ENCODE measurements at regions not wholly inside any gene's neighbourhood (a gene's known extent, or its start where the extent isn't known, plus 50 kb on each side); places are given as distances from the start of the nearest gene placed in this dataset.
"Not testable (repeated sequence)": the region's sequence is repeated elsewhere in the genome, so short reads cannot be mapped to it uniquely, and the experiment has no call there.

DNA sequence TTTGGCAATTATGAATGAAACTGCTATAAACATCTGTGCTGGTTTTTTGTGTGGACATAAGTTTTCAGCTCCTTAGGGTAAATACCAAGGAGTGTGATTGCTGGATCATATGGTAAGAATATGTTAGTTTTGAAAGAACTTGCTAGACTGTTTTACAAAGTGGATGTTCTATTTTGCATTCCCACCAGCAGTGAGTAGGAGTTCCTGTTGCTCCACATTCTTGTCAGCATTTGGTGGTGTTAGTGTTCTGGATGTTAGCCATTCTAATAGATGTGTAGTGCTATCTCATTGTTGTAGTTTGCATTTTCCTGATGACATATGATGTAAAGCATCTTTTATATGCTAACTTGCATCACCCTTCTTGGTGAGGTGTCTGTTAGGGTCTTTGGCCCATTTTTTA lies 304.6 kb downstream of the NUP35 start:
- H3K27ac Mint-ChIP-seq = no peak overlapping the region

GRCh38 chr2:183438541-183438940 lies 314.3 kb downstream of the NUP35 start:
- no peaks in the 10 kb centered on the region for H3K36me3 Mint-ChIP-seq
- H3K27ac Mint-ChIP-seq = no peak overlapping the region
- DNase-seq = no peak
- no peaks in the 10 kb centered on the region for H3K4me1 Mint-ChIP-seq
- H3K4me3 Mint-ChIP-seq = no peak overlapping the region
- peaks cover 0 to 2% (median 2%) of the 10 kb centered on the region in 3 donors for H3K27me3 Mint-ChIP-seq (ENCODE audit: low read depth in 3 of 3)
- H3K9me3 Mint-ChIP-seq = peaks cover 0 to 67% (median 23%) of the 10 kb centered on the region in 6 donors

More for the DNA sequence above, 304.6 kb downstream of the NUP35 start:
- H3K27me3 Mint-ChIP-seq (ENCODE audit: low read depth in 3 of 3) = no peaks in the 10 kb centered on the region
- H3K36me3 Mint-ChIP-seq = no peaks in the 10 kb centered on the region
- peaks cover 15 to 38% (median 19%) of the 10 kb centered on the region in 6 donors for H3K9me3 Mint-ChIP-seq
- no peak for DNase-seq
- H3K4me3 Mint-ChIP-seq = no peak overlapping the region
- no peaks in the 10 kb centered on the region for H3K4me1 Mint-ChIP-seq

DNA sequence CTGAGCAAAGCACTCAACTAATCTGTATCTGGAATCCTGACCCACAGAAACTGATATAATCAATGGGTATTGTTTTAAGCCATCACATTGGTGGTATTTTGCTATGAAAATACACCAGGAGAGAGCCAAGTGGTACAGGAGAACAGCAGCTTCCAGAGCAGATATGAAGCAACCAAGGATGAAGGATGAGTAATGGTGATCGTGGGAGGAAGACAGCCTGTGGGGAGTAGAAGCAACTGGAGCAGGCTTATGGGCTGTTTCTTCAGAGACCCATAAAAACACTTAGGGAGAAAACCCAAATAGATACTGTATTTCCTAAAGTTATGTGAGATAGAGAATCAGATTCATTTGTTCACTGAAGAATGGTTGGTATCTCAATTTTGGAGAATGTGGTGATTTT lies 330.8 kb downstream of the NUP35 start:
- Mint-ChIP-seq H3K4me3 (no peak overlapping the region), H3K27ac (no peak overlapping the region), H3K9me3 (peaks cover 19 to 37% (median 34%) of the 10 kb centered on the region in 6 donors), H3K36me3 (peaks cover 0 to 3% (median 0%) of the 10 kb centered on the region in 3 donors), H3K27me3 (ENCODE audit: low read depth in 3 of 3) (no peaks in the 10 kb centered on the region), H3K4me1 (no peaks in the 10 kb centered on the region)
- no peak for DNase-seq

DNA sequence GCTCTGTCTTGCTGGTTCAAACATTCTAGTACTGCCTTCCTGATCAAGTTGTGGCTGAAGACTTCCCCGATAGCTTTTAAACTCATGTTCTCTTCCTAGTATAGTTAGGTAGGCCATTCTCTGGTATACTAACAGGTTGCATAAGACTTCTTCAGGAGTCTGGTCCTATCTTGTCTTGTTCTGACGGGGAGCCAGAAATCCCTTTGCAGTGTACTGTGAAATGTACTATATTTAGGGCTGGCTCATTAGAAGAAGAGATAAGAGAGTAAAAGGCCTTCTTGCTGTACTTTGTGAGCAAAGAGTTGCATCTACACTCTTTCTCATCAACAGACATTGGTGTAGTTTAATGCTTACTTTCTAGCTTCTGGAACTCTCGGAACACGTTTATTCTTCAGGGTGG lies 331.9 kb downstream of the NUP35 start:
- Mint-ChIP-seq H3K27me3 (ENCODE audit: low read depth in 3 of 3) (no peaks in the 10 kb centered on the region), H3K36me3 (peaks cover 0 to 3% (median 0%) of the 10 kb centered on the region in 3 donors), H3K27ac (no peak overlapping the region), H3K9me3 (peaks cover 16 to 39% (median 31%) of the 10 kb centered on the region in 6 donors), H3K4me1 (no peaks in the 10 kb centered on the region), H3K4me3 (no peak overlapping the region)
- no peak for DNase-seq

DNA sequence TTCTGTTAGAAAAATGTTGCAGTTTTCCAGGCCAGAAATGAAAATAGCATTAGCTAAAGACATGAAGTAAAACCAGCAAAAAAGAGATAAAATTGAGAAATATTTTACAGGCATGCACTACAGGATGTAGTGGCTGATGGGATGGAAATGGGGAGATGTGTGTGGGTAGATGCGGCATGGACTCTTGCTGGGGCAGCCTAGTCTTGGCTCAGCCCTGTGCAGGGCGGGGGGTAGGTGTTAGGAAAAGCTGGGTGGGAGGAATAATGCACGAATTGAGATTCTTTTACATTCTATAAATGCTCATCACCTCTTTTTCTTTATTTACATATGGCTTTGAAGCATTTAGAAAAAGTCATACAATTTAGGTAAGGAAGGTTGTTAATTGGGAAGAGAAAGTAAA lies 334.2 kb downstream of the NUP35 start:
- no peaks in the 10 kb centered on the region for H3K4me1 Mint-ChIP-seq
- peaks cover 0 to 3% (median 0%) of the 10 kb centered on the region in 3 donors for H3K36me3 Mint-ChIP-seq
- peaks cover 13 to 55% (median 32%) of the 10 kb centered on the region in 6 donors for H3K9me3 Mint-ChIP-seq
- no peak overlapping the region for H3K4me3 Mint-ChIP-seq
- no peaks in the 10 kb centered on the region for H3K27me3 Mint-ChIP-seq (ENCODE audit: low read depth in 3 of 3)
- no peak overlapping the region for H3K27ac Mint-ChIP-seq
- DNase-seq = no peak

GRCh38 chr2:183459466-183459865 lies 335.2 kb downstream of the NUP35 start:
- H3K36me3 Mint-ChIP-seq = peaks cover 0 to 3% (median 0%) of the 10 kb centered on the region in 3 donors
- H3K4me3 Mint-ChIP-seq = no peak overlapping the region
- H3K27me3 Mint-ChIP-seq (ENCODE audit: low read depth in 3 of 3) = no peaks in the 10 kb centered on the region
- peaks cover 15 to 52% (median 34%) of the 10 kb centered on the region in 6 donors for H3K9me3 Mint-ChIP-seq
- DNase-seq = no peak
- H3K27ac Mint-ChIP-seq = no peak overlapping the region
- H3K4me1 Mint-ChIP-seq = no peaks in the 10 kb centered on the region

- H3K4me3 Mint-ChIP-seq = no peak overlapping the region
- no peaks in the 10 kb centered on the region for H3K4me1 Mint-ChIP-seq
- H3K27ac Mint-ChIP-seq = no peak overlapping the region
- H3K27me3 Mint-ChIP-seq (ENCODE audit: low read depth in 3 of 3) = peaks cover 0 to 2% (median 0%) of the 10 kb centered on the region in 3 donors
- H3K36me3 Mint-ChIP-seq = no peaks in the 10 kb centered on the region
- peaks cover 10 to 52% (median 27%) of the 10 kb centered on the region in 6 donors for H3K9me3 Mint-ChIP-seq
- DNase-seq = no peak
Observed at GRCh38 chr2:183463821-183464220, 339.6 kb downstream of the NUP35 start.

GRCh38 chr2:183465048-183465447 lies 340.8 kb downstream of the NUP35 start:
- no peak for DNase-seq
- peaks cover 0 to 2% (median 0%) of the 10 kb centered on the region in 3 donors for H3K27me3 Mint-ChIP-seq (ENCODE audit: low read depth in 3 of 3)
- no peak overlapping the region for H3K27ac Mint-ChIP-seq
- H3K36me3 Mint-ChIP-seq = no peaks in the 10 kb centered on the region
- no peak overlapping the region for H3K4me3 Mint-ChIP-seq
- H3K9me3 Mint-ChIP-seq = peaks cover 15 to 52% (median 35%) of the 10 kb centered on the region in 6 donors
- H3K4me1 Mint-ChIP-seq = no peaks in the 10 kb centered on the region

DNA sequence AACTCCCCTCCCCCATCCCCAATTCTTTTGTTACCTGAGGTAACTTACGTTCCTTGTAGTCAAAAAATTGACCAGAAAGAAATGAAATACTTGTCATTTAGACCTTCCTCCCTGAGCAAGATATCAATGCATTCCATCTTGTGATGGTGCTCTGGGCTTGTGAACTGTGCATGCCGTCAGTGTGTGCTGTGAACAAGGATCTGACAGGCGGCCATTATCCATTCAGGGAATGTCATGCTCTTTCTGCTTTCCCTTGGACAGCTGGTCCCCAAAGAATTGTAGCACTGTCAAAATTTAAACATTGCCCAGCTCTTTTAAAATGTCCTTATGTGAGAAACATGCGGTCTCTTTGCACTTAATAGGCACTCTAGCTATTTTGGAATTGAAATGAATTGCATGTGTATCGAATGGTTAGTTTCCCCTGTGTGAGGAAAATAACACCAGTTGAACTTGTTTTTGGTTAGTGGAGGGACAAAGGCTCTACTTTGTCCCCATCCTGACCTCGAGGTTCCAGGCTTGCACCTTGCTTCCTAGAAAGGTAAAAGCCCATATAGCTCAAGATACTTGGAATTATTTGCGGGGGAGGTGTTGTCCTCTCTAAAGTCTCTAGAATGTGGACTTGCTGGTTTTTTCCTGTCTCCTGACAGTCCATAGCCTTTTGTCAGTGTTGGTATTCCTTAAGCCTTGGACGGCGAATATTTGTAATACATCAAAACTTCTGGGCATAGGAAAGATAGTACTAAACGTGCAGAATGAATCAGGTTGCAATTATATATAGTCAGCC lies 350.9 kb downstream of the NUP35 start:
- DNase-seq = no peak
- peaks cover 7 to 41% (median 27%) of the 10 kb centered on the region in 6 donors for H3K9me3 Mint-ChIP-seq
- no peak overlapping the region for H3K27ac Mint-ChIP-seq
- H3K36me3 Mint-ChIP-seq = peaks cover 0 to 4% (median 0%) of the 10 kb centered on the region in 3 donors
- no peaks in the 10 kb centered on the region for H3K4me1 Mint-ChIP-seq
- no peaks in the 10 kb centered on the region for H3K27me3 Mint-ChIP-seq (ENCODE audit: low read depth in 3 of 3)
- H3K4me3 Mint-ChIP-seq = no peak overlapping the region

DNA sequence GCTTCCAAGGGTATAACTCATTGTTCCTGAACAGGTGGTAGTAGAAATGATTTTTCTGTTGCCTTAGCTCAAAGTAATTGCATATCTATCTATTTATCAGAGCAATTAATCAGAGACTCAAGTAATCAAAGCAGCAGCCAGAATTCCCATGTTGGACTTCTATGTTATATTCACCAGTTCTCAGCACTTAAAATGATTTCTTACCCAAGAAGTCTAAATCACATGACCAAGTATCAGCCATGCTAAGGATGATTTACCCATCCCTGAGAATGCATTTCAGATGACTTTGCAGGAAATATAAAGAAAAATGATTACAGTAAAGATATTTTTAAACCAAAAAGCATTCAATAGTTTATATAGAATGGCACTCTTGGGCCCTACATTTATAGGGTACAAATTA lies 352.2 kb downstream of the NUP35 start:
- DNase-seq = no peak
- H3K36me3 Mint-ChIP-seq = no peaks in the 10 kb centered on the region
- no peaks in the 10 kb centered on the region for H3K27me3 Mint-ChIP-seq (ENCODE audit: low read depth in 3 of 3)
- no peak overlapping the region for H3K27ac Mint-ChIP-seq
- no peaks in the 10 kb centered on the region for H3K4me1 Mint-ChIP-seq
- H3K9me3 Mint-ChIP-seq = peaks cover 0 to 44% (median 26%) of the 10 kb centered on the region in 6 donors
- H3K4me3 Mint-ChIP-seq = no peak overlapping the region

DNA sequence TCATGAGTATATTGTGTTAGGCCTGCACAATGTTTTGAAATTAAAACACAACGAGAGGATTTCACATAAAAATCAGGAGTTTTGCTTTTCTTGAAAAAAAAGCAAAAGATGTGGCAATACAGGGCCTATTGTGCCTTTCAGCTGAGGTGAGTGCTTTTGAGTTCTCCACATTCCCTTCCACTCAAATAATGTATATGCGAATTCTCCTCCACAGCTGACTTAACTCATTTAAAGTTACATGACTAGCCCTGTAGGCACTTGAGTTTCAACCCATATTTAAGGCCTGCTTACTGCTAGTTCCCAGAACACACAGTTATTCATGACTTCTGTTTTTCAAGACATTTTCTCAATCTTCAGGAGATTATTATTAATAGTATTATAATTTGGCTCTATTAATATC lies 353.1 kb downstream of the NUP35 start:
- Mint-ChIP-seq H3K27me3 (ENCODE audit: low read depth in 3 of 3) (no peaks in the 10 kb centered on the region), H3K9me3 (peaks cover 0 to 48% (median 23%) of the 10 kb centered on the region in 6 donors), H3K4me3 (no peak overlapping the region), H3K36me3 (no peaks in the 10 kb centered on the region), H3K4me1 (no peaks in the 10 kb centered on the region), H3K27ac (no peak overlapping the region)
- DNase-seq = no peak

- peaks cover 2 to 59% (median 27%) of the 10 kb centered on the region in 6 donors for H3K9me3 Mint-ChIP-seq
- not testable (repeated sequence) for H3K4me1 Mint-ChIP-seq; H3K36me3 Mint-ChIP-seq; H3K27me3 Mint-ChIP-seq (ENCODE audit: low read depth in 3 of 3); DNase-seq; H3K27ac Mint-ChIP-seq; H3K4me3 Mint-ChIP-seq
Observed at GRCh38 chr2:183478941-183479595, 354.8 kb downstream of the NUP35 start.

GRCh38 chr2:183487326-183487725 lies 363.1 kb downstream of the NUP35 start:
- H3K9me3 Mint-ChIP-seq = peaks cover 14 to 75% (median 29%) of the 10 kb centered on the region in 6 donors
- H3K4me1 Mint-ChIP-seq = no peaks in the 10 kb centered on the region
- no peaks in the 10 kb centered on the region for H3K27me3 Mint-ChIP-seq (ENCODE audit: low read depth in 3 of 3)
- H3K36me3 Mint-ChIP-seq = peaks cover 0 to 4% (median 0%) of the 10 kb centered on the region in 3 donors
- H3K4me3 Mint-ChIP-seq = no peak overlapping the region
- H3K27ac Mint-ChIP-seq = no peak overlapping the region
- no peak for DNase-seq

GRCh38 chr2:183488421-183488820 lies 364.2 kb downstream of the NUP35 start:
- Mint-ChIP-seq H3K27me3 (ENCODE audit: low read depth in 3 of 3) (peaks cover 0 to 1% (median 0%) of the 10 kb centered on the region in 3 donors), H3K9me3 (peaks cover 15 to 69% (median 28%) of the 10 kb centered on the region in 6 donors), H3K27ac (no peak overlapping the region), H3K36me3 (peaks cover 0 to 4% (median 0%) of the 10 kb centered on the region in 3 donors), H3K4me3 (no peak overlapping the region), H3K4me1 (no peaks in the 10 kb centered on the region)
- no peak for DNase-seq

Data from immature natural killer cell (primary cell).